WTC11 (cell line): ENCODE measurements at regions not wholly inside any gene's neighbourhood (a gene's known extent, or its start where the extent isn't known, plus 50 kb on each side); places are given as distances from the start of the nearest gene placed in this dataset.
"Not testable (repeated sequence)": the region's sequence is repeated elsewhere in the genome, so short reads cannot be mapped to it uniquely, and the experiment has no call there.

Source experiments
- ATAC-seq: fragments of 200-7000 bp; cut with Tn5 transposase; 2 replicates; pipeline ENCODE4 v1.10.0; 2021; ENCODE audit warnings: mild to moderate bottlenecking, moderate library complexity
- CTCF ChIA-PET: fragments of 300-600 bp; sonication (Branson Sonifier 250); formaldehyde crosslinking; loops from one replicate; lab custom pipeline; 2021; ENCODE audit warnings: antibody characterized with exemption; lab: Charles Lee
- POLR2A ChIA-PET: fragments of 350-600 bp; sonication (Branson Sonifier 250); formaldehyde crosslinking; loops from one replicate; lab custom pipeline; 2021; ENCODE audit warnings: antibody characterized with exemption; lab: Charles Lee
- DNase-seq: peaks from one replicate; pipeline ENCODE4 v3.0.0; 2021; ENCODE audit warnings: low spot score
- H3K27ac Mint-ChIP-seq: 2 replicates; pipeline ENCODE4 v1.8.0; 2021; ENCODE audit warnings: mixed read lengths
- H3K27me3 Mint-ChIP-seq: 2 replicates; pipeline ENCODE4 v1.8.0; 2021; ENCODE audit warnings: low read depth, mild to moderate bottlenecking, moderate library complexity, mixed read lengths
- H3K36me3 Mint-ChIP-seq: 2 replicates; pipeline ENCODE4 v1.8.0; 2021; ENCODE audit warnings: mixed read lengths
- H3K4me1 Mint-ChIP-seq: 2 replicates; pipeline ENCODE4 v1.8.0; 2022; ENCODE audit warnings: mixed read lengths
- H3K4me3 Mint-ChIP-seq: 2 replicates; pipeline ENCODE4 v1.8.0; 2021; ENCODE audit warnings: mild to moderate bottlenecking, moderate library complexity, mixed read lengths
- H3K9me3 Mint-ChIP-seq: 2 replicates; pipeline ENCODE4 v1.8.0; 2021; ENCODE audit warnings: mixed read lengths
- GABPB1 ChIP-seq: sonication (generic); formaldehyde crosslinking; IDR thresholded peaks from 2 replicates; pipeline ENCODE4 v1.8.1; 2023; ENCODE audit warnings: mild to moderate bottlenecking, missing genetic modification reagents
- GRHL2 ChIP-seq: fragments of 250-450 bp; sonication (Bioruptor Pico); IDR thresholded peaks from 2 replicates; pipeline ENCODE4 v1.8.0; 2022; ENCODE audit warnings: mild to moderate bottlenecking, moderate library complexity; ENCODE audit not compliant: insufficient replicate concordance, severe bottlenecking
- IRF2 ChIP-seq: sonication (generic); formaldehyde crosslinking; IDR thresholded peaks from 2 replicates; pipeline ENCODE4 v1.8.0; 2022; ENCODE audit warnings: low read depth, missing genetic modification reagents, borderline replicate concordance
- JUN ChIP-seq: sonication (generic); formaldehyde crosslinking; IDR thresholded peaks from 2 replicates; pipeline ENCODE4 v1.8.0; 2023; ENCODE audit warnings: mild to moderate bottlenecking, missing genetic modification reagents
- MXD4 ChIP-seq: fragments of 250-450 bp; sonication (Bioruptor Pico); IDR thresholded peaks from 2 replicates; pipeline ENCODE4 v1.8.0; 2021; ENCODE audit warnings: mild to moderate bottlenecking, moderate library complexity, borderline replicate concordance
- NR1H2 ChIP-seq: sonication (generic); formaldehyde crosslinking; IDR thresholded peaks from 2 replicates; pipeline ENCODE4 v1.9.0; 2021; ENCODE audit warnings: mild to moderate bottlenecking, moderate library complexity, missing genetic modification reagents
- NR2C2 ChIP-seq: sonication (generic); formaldehyde crosslinking; IDR thresholded peaks from 2 replicates; pipeline ENCODE4 v1.8.0; 2022; ENCODE audit warnings: mild to moderate bottlenecking, missing genetic modification reagents
- PRRX2 ChIP-seq: fragments of 250-450 bp; sonication (Bioruptor Pico); IDR thresholded peaks from 2 replicates; pipeline ENCODE4 v1.8.0; 2021; ENCODE audit warnings: mild to moderate bottlenecking
- RELA ChIP-seq: sonication (generic); formaldehyde crosslinking; IDR thresholded peaks from 2 replicates; pipeline ENCODE4 v1.8.1; 2022; ENCODE audit warnings: missing genetic modification reagents, mild to moderate bottlenecking, borderline replicate concordance
- TEAD1 ChIP-seq: sonication (generic); formaldehyde crosslinking; IDR thresholded peaks from 2 replicates; pipeline ENCODE4 v1.8.0; 2022; ENCODE audit warnings: mild to moderate bottlenecking, missing genetic modification reagents
- ZNF121 ChIP-seq: sonication (generic); formaldehyde crosslinking; IDR thresholded peaks from 2 replicates; pipeline ENCODE4 v1.8.0; 2023; ENCODE audit warnings: missing genetic modification reagents
- ZNF219 ChIP-seq: sonication (generic); formaldehyde crosslinking; IDR thresholded peaks from 2 replicates; pipeline ENCODE4 v1.8.0; 2023; ENCODE audit warnings: missing genetic modification reagents, mild to moderate bottlenecking, borderline replicate concordance
- ZNF416 ChIP-seq: fragments of 250-450 bp; sonication (Bioruptor Pico); IDR thresholded peaks from 2 replicates; pipeline ENCODE4 v1.9.0; 2021; ENCODE audit warnings: mild to moderate bottlenecking, inconsistent platforms
- TF ChIP-seq, protein P1 (sequence below): sonication (generic); formaldehyde crosslinking; IDR thresholded peaks from 2 replicates; pipeline ENCODE4 v1.8.0; 2022; ENCODE audit warnings: mild to moderate bottlenecking, missing genetic modification reagents
- TF ChIP-seq, protein P2 (sequence below): sonication (generic); formaldehyde crosslinking; IDR thresholded peaks from 2 replicates; pipeline ENCODE4 v1.8.0; 2023; ENCODE audit warnings: missing genetic modification reagents, mild to moderate bottlenecking, borderline replicate concordance
- TF ChIP-seq, protein P3 (sequence below): sonication (generic); formaldehyde crosslinking; IDR thresholded peaks from 2 replicates; pipeline ENCODE4 v1.8.1; 2023; ENCODE audit warnings: mild to moderate bottlenecking, missing genetic modification reagents, moderate library complexity
- TF ChIP-seq, protein P4 (sequence below): fragments of 250-450 bp; sonication (Bioruptor Pico); IDR thresholded peaks from 2 replicates; pipeline ENCODE4 v1.9.0; 2021; ENCODE audit warnings: mild to moderate bottlenecking
- TF ChIP-seq, protein P5 (sequence below): fragments of 250-450 bp; sonication (Bioruptor Pico); conservative IDR thresholded peaks from 2 replicates; pipeline ENCODE4 v1.9.0; 2021; ENCODE audit warnings: mild to moderate bottlenecking
- TF ChIP-seq, protein P6 (sequence below): sonication (generic); formaldehyde crosslinking; IDR thresholded peaks from 2 replicates; pipeline ENCODE4 v1.8.1; 2023; ENCODE audit warnings: mild to moderate bottlenecking, moderate library complexity, missing genetic modification reagents

DNA sequence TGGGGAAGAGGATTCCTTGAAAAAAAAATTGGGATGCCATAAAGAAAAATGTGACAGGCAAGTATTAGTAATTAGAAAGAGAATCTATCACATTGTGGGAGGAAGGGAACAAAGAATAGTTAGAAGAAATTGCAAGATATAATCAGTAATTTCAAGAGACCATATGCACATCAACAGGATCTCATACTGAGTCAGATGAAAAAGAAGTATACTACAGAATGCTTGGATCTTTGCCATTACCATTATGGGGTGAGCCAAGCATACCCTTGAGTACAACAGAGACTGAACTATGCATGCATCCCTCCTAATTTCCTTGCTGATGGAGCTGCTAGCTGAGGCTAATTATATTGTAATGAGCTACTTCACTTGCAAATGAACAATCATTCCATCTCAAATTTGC lies 287.6 kb downstream of the PAPSS1 start:
- ChIA-PET POLR2A (no interaction called here), CTCF (no interaction called here)
- Mint-ChIP-seq H3K36me3 (no peaks in the 10 kb centered on the region), H3K27me3 (no peaks in the 10 kb centered on the region), H3K27ac (no peak overlapping the region), H3K4me3 (no peak overlapping the region), H3K4me1 (peaks cover 12% of the 10 kb centered on the region), H3K9me3 (no peaks in the 10 kb centered on the region)
- DNase-seq (no peak), ATAC-seq (no peak)
- TF ChIP-seq ZNF416 (CRISPR knock-in tag) (no peak), TEAD1 (CRISPR knock-in tag) (no peak), GABPB1 (no peak)
- TF ChIP-seq, protein P1, sequence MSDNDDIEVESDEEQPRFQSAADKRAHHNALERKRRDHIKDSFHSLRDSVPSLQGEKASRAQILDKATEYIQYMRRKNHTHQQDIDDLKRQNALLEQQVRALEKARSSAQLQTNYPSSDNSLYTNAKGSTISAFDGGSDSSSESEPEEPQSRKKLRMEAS (CRISPR knock-in tag): no peak

DNA sequence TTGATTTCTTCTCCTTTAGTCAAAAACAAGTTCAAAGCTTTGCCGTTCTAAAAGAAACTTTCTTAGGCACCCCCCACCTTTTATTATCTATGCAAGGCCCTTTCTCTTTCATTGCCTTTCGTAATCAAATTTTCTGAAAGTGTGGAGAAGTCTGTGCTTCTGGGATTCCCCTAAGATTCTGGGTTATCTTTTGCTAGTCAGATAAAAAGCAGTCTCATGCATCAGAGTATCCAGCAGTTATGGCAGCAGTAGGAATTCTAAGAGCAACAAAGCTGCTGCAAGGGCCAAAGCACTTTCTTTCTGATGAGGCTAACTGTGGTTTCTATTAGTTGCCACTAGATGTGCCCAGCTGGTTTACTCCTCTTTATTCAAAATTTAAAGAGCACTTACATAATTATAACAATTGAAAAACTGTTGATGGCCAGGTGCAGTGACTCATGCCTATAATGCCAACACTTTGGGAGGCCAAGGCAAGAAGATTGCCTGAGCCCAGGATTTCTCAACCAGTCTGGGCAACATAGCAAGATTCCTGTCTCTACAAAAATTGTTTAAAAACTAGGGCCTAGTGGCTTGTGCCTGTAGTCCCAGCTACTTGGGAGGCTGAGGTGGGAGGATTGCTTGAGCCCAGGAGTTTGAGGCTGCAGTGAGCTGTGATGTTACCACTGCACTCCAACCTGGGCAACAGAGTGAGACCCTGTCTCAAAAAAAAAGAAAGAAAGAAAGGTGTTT lies 296.2 kb downstream of the PAPSS1 start:
- Mint-ChIP-seq H3K27ac (0 out of 2 replicates have a peak overlapping the region, but pooled peaks have one; percentile 8), H3K27me3 (no peaks in the 10 kb centered on the region), H3K4me1 (peaks cover 6% of the 10 kb centered on the region), H3K9me3 (peaks cover 10% of the 10 kb centered on the region), H3K4me3 (no peak overlapping the region), H3K36me3 (no peaks in the 10 kb centered on the region)
- CTCF ChIA-PET: no interaction called here
- ATAC-seq (no peak), DNase-seq (no peak)
- POLR2A ChIA-PET: no interaction called here
- TF ChIP-seq ZNF121 (CRISPR knock-in tag) (peak; percentile 68), PRRX2 (CRISPR knock-in tag) (no peak)

DNA sequence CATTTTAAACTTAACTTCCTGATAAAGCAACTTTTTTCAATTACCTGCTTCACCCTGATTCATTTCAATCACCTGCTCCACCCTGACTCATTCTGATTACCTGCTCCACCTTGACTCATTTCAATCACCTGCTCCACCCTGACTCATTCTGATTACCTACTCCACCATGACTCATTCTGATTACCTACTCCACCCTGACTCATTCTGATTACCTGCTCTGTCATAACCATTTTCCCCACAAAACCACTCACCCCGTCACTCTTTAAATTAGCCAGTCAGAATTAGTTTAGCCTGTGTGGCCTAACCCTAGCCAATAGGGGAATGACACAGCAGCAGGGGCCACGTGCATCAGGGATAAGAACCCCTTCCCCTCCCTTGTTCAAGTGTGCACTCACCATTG lies 300.5 kb downstream of the PAPSS1 start:
- H3K36me3 Mint-ChIP-seq, H3K4me3 Mint-ChIP-seq, ATAC-seq, POLR2A ChIA-PET, H3K27ac Mint-ChIP-seq, CTCF ChIA-PET, H3K9me3 Mint-ChIP-seq, DNase-seq, H3K27me3 Mint-ChIP-seq: not testable (repeated sequence)
- H3K4me1 Mint-ChIP-seq: peaks cover 20% of the 10 kb centered on the region

DNA sequence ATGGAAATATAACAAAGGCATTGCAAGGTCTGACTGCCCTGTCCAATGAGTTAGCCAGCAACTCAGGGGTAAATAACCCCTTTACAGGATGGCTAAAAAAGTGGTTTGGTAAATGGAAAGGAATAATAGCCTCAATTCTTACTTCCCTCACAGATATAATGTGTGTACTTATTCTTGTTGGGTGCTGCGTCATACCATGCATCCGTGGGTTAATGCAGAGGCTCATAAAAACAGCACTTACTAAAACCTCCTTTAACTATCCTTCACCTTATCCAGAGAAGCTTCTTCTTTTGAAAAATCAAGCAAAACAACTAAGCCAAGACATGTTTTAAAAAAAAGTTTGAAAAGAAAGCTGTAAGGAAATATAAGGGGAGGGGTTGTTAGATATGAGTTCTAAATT lies 301.0 kb downstream of the PAPSS1 start:
- Mint-ChIP-seq H3K27me3 (no peaks in the 10 kb centered on the region), H3K4me1 (peaks cover 20% of the 10 kb centered on the region), H3K9me3 (peaks cover 7% of the 10 kb centered on the region; the same call in 1 of the 2 replicates), H3K36me3 (0 out of 2 replicates have a peak, but pooled peaks cover 4% of the 10 kb centered on the region), H3K4me3 (no peak overlapping the region), H3K27ac (no peak overlapping the region)
- ChIA-PET CTCF (no interaction called here), POLR2A (no interaction called here)
- ATAC-seq (no peak), DNase-seq (no peak)
- no peak for TF ChIP-seq MXD4 (CRISPR knock-in tag)
- no peak for TF ChIP-seq IRF2
- TF ChIP-seq, protein P2, sequence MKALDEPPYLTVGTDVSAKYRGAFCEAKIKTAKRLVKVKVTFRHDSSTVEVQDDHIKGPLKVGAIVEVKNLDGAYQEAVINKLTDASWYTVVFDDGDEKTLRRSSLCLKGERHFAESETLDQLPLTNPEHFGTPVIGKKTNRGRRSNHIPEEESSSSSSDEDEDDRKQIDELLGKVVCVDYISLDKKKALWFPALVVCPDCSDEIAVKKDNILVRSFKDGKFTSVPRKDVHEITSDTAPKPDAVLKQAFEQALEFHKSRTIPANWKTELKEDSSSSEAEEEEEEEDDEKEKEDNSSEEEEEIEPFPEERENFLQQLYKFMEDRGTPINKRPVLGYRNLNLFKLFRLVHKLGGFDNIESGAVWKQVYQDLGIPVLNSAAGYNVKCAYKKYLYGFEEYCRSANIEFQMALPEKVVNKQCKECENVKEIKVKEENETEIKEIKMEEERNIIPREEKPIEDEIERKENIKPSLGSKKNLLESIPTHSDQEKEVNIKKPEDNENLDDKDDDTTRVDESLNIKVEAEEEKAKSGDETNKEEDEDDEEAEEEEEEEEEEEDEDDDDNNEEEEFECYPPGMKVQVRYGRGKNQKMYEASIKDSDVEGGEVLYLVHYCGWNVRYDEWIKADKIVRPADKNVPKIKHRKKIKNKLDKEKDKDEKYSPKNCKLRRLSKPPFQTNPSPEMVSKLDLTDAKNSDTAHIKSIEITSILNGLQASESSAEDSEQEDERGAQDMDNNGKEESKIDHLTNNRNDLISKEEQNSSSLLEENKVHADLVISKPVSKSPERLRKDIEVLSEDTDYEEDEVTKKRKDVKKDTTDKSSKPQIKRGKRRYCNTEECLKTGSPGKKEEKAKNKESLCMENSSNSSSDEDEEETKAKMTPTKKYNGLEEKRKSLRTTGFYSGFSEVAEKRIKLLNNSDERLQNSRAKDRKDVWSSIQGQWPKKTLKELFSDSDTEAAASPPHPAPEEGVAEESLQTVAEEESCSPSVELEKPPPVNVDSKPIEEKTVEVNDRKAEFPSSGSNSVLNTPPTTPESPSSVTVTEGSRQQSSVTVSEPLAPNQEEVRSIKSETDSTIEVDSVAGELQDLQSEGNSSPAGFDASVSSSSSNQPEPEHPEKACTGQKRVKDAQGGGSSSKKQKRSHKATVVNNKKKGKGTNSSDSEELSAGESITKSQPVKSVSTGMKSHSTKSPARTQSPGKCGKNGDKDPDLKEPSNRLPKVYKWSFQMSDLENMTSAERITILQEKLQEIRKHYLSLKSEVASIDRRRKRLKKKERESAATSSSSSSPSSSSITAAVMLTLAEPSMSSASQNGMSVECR: no peak
- TF ChIP-seq, protein P3, sequence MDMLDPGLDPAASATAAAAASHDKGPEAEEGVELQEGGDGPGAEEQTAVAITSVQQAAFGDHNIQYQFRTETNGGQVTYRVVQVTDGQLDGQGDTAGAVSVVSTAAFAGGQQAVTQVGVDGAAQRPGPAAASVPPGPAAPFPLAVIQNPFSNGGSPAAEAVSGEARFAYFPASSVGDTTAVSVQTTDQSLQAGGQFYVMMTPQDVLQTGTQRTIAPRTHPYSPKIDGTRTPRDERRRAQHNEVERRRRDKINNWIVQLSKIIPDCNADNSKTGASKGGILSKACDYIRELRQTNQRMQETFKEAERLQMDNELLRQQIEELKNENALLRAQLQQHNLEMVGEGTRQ: no peak
- TF ChIP-seq NR1H2 (CRISPR knock-in tag): no peak
- TF ChIP-seq, protein P4, sequence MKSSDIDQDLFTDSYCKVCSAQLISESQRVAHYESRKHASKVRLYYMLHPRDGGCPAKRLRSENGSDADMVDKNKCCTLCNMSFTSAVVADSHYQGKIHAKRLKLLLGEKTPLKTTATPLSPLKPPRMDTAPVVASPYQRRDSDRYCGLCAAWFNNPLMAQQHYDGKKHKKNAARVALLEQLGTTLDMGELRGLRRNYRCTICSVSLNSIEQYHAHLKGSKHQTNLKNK (CRISPR knock-in tag): no peak
- no peak for TF ChIP-seq RELA (CRISPR knock-in tag)
- TF ChIP-seq GRHL2 (CRISPR knock-in tag): no peak
- TF ChIP-seq ZNF219 (CRISPR knock-in tag): no peak
- TF ChIP-seq, protein P5, sequence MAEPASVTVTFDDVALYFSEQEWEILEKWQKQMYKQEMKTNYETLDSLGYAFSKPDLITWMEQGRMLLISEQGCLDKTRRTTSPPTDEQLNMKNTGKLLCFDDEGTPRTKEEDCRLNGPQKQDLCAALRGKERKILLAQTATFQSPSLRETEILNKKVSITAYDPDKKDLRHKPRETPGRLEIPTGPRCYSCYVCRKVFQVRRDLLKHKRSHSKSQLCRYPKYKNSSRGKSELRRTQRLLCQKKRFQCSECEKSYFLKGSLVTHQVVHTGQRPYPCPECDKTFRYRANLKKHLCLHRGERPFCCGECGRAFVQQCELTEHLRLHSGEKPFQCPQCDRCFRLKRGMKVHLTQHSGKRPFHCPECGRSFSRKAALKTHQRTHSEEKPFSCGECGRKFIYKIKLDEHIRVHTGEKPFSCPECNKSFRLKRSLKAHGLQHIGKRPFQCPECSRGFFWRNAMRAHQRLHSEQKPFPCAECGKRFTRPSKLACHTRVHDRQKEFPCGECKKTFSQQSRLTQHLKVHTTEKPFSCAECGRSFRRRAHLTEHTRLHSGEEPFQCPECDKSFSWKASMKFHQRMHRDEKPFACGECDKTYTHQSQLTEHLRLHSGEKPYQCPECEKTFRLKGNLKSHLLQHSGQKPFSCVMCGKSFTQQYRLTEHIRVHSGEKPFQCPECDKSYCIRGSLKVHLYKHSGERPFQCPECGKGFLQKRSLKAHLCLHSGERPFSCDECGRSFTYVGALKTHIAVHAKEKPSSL: no peak
- TF ChIP-seq, protein P6, sequence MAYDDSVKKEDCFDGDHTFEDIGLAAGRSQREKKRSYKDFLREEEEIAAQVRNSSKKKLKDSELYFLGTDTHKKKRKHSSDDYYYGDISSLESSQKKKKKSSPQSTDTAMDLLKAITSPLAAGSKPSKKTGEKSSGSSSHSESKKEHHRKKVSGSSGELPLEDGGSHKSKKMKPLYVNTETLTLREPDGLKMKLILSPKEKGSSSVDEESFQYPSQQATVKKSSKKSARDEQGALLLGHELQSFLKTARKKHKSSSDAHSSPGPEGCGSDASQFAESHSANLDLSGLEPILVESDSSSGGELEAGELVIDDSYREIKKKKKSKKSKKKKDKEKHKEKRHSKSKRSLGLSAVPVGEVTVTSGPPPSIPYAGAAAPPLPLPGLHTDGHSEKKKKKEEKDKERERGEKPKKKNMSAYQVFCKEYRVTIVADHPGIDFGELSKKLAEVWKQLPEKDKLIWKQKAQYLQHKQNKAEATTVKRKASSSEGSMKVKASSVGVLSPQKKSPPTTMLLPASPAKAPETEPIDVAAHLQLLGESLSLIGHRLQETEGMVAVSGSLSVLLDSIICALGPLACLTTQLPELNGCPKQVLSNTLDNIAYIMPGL (CRISPR knock-in tag): no peak
- no peak for TF ChIP-seq NR2C2 (CRISPR knock-in tag)
- no peak for TF ChIP-seq JUN (CRISPR knock-in tag)
